ENCODE measurements at regions not wholly inside any gene's neighbourhood (a gene's known extent, or its start where the extent isn't known, plus 50 kb on each side); places are given as distances from the start of the nearest gene placed in this dataset.

DNA sequence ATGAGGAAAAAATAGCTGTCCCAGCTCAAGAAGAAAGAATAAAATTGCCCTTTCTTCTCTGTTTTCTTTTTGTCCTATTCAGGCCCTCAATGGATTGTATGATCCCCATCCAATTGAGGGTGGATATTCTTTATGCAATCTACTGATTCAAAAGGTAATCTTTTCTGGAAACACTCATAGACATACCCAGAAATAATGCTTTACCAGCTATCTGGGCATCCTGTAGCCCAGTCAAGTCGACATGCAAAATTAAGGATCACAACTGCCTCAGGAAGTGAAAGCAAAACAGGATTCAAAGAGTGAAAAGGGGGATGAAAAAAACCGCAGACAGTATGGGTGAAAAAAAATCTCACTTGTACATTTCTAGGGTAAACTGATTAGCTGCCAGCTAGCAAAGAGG is 410.1 kb downstream of the TBC1D32 start:
- no peak for DNase-seq

DNA sequence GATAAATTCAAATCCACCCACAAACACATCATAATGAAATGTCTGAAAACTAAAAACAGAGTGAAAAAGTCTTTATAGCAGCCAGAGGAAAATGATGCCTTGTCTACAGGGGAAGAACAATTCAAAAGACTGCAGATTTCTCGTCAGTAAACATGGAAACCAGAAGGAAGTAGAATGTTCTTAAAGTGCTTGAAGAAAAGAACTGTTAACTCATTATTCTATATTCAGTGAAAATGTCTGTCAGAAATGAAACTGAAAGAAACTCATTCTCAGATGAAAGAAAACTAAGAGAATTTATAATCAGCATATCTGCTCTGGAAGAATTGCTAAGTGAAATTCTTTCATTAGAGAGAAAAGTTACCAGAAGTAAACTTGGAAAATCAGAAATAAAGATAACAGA is 416.1 kb downstream of the TBC1D32 start:
- DNase-seq: no peak

DNA sequence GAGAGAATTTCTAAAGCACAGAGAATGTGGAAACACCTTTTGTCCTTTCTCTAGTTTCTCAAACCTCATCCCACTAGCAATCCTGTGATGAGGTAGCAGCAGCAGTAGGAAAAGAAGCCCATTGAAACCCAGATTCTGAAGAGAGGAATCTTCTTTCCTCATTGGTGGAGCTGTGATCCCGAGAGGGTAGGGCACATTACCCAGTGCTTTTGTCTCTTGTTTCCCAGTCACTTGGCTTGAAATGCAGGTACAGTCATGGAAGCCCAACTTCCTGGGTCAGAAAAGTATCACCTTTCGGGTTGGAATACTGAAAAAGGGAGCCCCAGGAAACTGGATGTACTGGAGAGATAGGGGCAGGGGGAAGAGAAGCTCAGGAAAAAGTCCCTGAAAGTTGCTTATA is 417.4 kb downstream of the TBC1D32 start:
- no peak for DNase-seq

DNA sequence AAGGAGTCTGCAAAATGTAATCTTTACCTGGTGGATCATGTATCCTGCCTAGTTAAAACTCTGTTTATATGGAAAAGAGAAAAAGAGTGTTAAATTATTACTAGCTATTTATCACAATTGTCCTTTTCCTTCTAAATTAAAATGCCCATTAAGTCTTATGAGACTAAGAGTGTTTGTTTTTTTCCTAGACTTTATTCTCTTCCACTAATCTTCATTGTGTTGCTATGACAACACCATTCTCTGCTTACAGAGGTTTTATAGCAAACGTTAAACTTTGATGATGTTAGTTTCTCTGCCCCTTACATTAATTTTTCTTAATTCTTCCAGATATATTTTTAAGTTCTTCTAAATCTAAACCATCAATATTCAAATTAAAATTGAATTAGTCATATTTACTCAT is 420.8 kb downstream of the TBC1D32 start:
- DNase-seq: no peak

DNA sequence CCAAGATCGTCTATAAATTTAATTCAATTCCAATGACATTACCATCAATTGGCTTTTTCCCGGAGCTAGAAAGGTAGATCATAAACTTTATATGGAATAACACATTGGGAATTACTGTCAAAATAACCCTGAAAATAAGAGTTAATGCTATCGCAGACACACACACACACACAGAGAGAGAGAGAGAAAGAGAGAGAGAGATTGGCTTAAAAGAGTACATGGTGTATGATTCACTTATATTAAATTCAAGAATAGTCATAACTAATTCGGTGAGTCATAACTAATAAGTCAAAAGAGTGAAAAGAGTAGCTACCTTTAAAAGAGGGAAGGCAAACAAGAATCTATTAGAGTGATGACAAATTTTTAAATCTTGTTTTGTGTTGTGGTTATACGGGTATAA is 425.5 kb downstream of the TBC1D32 start:
- DNase-seq: no peak

DNA sequence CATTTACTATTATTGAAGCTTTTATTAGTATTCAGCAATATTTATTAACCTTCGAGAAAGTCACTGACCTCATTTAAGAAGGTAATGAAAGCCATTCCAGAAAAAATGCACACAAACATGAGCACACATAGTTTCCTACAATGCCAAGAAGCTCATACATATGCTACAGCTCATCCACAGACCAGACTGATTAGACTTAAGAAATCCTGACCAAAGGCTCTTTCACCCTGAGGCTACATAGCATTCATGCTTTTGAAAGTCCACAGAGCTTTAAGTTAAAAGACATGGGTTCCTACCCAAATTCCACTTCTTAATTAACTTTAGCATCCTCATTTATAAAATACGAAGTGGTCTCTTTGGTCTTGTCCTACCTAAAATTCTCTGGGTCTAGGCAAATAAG is 430.4 kb downstream of the TBC1D32 start:
- no peak for DNase-seq

DNA sequence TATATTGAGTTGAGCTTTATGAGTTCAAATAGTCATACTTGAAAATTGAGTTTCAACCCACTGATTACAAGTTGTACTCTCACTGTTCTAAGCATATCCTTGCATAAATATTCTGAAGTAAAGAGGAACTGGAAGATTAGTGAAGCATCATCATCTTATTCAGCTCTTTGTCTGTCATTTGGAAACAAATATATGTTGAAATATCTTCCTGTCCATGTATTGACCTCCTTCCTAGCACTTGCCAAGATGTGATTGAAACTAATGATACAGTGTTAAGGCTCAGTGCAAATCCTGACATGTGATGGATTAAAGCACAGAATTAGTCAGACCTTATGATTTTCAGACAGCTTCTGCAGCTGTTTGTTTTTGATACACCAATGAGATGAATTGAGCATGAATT is 434.3 kb downstream of the TBC1D32 start:
- no peak for DNase-seq

DNA sequence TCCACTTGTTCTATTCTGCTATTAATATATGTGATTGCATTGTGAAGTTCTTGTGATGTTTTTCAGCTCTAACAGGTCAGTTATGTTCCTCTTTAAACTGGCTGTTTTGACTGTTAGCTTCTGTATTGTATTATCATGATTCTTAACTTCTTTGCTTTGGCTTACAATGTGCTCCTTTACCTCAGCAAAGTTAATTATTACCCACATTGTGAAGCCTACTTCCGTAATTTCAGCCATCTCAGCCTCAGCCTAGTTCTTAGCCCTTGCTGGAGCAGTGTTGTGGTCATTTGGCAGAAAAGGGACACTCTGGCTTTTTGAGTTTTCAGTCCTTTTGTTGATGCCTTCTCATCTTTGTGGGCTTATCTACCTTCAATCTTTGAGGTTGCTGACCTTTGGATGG is 440.2 kb downstream of the TBC1D32 start:
- DNase-seq: no peak

DNA sequence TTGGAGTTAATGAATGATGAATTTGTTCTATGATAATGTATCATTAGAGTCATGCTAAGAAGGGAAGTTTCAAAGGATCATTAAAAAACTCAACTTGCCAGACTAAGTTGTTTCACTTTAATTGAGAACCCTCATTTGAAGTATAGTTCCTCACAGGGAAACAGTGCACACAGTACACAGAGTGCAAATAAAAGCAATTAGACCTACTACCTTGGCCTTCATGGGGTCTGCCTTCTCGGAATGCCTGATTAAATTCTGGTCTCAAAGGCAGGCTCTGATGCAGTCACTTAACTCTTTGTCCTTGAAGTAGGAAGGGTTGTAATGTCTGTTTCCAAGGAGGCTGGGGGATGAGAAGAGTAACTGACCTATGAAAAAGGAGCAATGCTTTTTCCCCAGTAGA is 457.3 kb downstream of the TBC1D32 start:
- DNase-seq: no peak

DNA sequence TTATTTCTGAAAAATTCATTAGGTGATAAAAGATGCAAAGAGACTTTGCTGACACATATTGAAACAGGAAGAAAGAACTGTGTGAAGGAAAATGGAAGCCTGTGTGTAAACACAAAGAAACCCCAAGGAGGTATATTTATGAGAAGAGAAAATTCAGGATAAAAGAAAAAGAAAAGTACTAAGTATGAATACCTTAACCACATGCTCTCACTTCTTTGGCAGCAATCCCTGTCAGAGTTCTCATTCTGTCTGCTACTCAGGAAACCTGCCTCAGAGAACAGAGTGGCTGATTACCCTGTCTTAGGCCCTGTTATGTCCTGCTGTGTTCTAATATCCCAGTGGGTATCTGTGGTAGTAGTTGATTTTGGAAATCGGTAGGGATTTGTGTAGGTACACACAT is 457.9 kb downstream of the TBC1D32 start:
- DNase-seq: no peak

DNA sequence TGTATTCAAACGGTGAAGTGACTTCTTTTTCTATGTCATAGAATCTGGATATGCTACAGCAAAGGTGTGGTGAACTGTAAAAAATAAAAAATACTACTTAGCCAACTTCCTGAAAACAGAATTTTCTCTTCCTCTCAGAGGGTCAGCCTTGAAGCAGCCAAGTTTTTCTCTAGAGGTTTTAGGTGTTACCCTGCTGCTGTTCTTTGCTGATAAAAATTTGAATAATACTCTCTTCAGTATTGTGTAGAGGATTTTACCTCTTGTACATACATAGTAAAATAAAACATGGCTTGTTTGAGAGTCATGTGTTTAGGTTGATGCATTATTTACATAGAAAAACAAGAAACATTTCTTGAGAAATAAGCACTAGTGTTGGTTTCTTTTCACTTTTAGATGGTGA is 458.4 kb downstream of the TBC1D32 start:
- DNase-seq: no peak

DNA sequence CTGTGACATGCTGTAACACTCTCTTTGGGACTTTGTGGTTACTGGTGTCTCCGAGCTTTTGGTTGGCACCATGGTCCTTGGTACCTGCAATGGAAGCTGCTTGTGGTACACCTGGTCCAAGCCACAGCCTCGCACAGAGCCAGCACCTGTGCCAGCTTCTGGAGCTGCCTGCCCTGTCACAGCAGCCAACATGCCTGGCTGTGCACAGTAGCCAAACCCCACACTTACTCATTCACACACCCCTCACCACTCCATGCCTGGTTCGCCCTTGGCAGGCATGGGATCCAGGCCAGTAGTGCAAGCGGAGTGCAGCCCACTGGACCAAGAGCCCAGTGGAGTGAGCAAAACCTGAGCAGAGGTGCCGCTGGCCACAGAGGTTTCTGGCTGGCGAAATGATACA is 459.9 kb downstream of the TBC1D32 start:
- no peak for DNase-seq

DNA sequence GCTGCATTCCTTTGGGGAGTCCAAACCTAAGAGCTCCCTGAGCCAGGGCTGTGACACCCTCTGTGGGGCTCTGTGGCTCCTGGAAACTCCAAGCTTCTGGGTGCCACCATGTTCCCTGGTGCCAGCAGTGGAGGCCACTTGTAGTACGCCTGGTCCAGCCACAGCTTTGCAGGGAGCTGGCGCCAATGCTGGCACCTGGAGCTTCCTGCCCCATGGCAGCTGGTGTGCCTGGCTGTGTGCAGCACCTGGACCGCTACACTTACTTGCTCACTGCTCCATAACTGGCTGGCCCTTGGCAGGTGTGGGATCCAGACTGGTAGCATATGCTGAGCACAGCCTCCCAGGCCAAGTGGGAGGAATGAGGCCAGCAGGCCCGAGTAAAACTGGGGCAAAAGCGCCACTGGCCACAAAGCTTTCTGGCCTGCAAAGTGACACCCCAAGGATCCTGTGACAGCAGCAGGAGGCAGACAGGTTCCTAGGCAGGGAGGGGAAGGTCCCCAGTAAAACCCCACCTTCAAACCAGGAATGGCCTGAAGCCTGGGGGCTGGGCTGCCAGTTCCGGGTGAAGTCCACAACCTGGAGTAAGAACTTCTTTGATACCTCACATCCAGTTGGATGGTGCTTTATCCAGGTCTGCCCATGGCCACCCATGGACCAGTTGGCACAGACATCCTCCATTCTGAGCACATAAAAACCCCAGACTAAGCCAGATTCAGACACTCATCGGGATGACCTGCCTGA is 461.0 kb downstream of the TBC1D32 start:
- no peak for DNase-seq

DNA sequence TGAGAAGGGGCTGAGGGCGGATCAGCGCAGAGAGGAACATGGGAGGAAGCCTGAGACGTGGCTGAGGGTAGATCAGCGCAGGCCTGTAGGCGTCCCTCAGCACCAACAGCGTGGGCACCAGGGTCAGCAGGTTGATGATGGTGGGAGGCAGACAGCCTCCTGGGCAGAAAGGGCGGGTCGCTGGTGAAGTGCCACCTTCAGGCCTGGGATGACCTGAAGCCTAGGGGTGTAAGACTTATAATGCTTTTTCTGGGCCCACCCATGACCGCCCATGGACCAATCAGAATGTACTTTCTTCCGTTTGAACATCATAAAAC is 462.1 kb downstream of the TBC1D32 start:
- DNase-seq: no peak

DNA sequence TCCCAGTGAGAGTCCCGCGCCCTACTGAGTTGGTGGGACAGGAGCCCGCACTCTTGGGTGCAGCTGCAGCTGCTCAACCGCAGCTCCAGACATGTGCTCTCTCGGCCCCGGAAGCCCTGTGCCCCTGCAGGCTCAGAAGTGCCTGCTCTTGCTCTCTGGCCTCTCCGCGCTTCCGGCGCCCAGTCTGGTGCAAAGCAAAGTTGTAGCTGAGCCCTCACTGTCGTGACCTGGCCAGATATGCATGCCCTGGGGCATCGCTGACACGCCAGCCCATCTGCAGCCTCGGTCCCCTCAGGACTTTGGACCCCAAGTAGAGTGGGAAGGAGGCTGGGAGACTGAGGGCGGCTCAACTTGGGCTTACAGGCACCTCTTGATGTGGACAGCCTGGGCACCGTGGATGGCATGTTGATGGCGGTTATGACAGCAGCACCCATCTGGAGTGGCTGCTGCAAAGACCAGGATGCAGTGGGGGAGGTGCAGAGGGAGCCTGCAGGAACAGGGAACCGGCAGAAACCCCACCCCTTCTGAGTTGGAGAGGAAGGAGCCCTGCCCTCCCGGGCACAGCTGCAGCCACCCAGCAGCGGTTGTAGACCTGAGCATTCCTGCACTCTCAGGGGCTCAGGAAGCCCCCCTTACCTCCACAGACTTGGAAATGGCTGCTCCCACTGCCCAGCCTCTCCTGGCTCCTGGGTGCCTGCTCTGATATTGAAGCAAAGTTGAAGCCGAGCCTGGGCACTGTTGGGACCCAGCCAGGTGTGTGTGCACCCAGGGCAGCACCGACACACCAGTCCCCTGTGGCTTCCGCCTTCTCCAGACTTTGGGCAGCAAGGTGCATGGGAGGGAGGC is 462.6 kb downstream of the TBC1D32 start:
- DNase-seq: no peak

DNA sequence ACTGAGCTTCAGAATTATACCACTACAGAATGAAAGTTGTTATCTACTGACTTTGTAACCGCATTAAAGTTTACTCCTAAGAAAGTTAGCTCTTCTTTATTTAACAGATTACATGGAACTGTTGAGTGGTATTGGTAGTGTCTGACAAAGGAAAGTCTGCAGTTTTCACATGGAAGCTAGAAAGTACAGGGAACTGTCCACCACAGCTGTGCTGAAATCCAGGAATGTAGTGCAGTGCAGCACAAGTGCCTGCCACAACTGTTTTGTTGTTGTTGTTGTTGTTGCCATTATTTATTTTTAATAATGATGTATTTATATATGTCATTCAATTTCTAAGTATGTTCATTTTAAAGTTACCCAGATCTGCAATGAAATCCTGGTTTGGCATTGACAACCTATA is 464.9 kb downstream of the TBC1D32 start:
- no peak for DNase-seq

DNA sequence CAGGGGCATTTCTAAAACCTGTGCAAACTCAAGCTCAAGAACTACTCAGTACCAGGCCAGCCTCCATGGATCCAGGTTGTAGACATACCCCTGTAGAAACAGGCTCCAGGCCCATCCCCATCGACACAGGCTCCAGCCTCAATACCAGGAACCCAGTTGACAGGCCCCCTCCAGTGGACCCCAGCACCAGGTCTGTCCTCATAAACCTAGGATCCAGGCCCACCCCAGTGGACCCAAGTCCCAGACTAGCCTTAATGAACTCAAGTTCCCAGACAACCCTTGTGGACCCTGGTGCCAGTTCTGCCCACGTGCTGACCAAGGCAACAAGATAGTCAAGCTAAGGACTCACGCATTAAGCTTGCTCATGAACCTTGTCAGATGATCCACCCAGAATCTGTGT is 476.9 kb downstream of the TBC1D32 start:
- DNase-seq: no peak

DNA sequence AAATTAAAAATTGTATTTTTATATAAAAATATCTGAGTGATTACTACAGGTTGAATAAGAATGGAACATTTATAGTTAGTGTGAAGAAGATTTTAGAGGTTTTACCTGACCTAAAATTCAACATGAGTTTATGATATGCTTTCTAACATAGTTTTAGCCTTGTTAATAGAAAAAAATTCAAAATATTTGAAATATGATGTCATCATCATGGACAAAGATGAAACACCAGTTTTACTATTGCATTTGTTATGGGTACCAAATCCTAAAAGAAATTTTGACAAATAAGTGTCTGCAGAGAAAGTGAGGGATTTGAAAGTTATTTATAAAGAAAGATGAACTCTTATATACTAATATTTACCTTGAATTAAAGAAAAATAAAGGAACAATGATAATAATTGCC is 479.7 kb downstream of the TBC1D32 start:
- no peak for DNase-seq

DNA sequence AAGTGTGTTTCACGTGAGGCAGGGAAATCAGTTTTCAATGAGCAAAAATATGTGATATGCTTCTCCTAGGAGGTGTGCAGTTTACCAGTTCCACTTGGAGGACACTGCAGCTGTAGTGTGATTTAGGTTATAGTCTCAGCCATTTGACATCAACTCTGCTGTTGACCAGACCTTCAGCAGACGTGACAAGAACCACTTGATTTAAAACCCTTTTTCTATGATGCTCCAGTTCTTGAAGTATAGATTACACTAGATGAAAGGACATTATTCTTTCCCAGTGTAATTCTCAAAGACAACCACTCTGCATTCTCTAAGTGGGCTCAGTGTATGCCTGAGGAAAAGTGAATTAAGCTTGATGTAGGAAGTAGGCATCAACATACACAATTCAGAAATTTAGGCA is 480.8 kb downstream of the TBC1D32 start:
- no peak for DNase-seq

DNA sequence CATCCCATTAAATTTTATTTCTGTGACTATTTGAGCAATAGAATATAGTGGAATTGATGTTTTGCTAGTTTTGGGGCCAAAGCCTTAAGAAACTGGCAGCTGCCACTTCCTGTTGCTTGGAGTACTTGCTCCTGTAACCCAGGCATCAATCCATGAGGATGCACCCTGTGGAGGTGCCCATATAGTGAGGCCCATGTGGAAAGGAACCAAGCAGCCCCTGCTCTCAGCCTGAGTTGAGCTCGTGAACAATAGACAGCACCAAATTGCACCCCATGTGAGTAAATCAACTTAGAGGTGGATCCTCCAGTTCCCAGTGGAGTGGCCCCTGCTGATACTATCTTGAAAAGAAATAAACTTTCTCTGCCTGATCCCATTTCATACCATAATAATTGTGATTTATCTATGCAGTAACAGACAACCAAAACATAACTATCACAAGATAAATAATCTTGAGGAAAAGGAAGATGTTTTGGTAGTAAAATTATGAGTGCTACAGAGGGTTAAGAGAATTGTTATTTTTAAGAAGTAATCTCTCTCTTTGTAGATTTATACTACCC is 481.9 kb downstream of the TBC1D32 start:
- no peak for DNase-seq

DNA sequence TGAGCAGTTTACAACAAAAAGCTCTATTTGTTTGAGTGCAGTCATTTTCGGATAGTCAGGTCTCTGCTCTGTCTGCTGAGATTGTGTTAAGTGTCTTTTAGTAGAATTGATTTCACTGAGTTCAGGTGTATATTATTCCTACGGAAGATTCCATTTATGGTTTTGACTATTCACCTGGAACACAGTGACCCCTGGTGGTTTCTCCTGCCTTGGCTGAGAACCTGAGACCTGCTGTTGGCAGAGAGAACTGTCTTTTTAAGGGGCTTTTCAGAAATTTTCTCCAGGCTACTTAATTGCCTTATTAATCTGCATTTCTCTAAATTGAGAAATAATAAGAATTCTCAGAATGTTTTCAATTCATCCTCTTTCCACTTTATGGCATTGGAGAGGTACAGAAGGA is 508.0 kb downstream of the TBC1D32 start:
- no peak for DNase-seq

DNA sequence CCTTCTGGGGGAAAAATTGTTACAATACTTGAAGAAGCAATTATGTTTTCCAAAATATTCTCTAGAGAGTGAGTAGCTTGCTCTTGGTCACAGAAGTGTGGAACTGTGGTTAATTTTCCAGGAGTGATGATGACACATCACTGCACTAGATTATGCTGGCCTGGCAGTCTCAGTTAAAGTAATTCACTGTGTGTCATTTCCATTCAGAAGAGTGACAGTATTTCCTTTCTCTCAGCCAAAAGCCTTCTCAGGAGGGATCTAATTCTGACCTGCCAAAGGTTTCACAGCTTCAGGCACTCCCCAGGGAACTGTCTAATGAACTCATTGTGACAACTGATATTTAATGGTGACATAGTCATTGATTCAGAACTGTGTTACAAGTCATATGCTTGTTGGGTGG is 517.5 kb downstream of the TBC1D32 start:
- no peak for DNase-seq

DNA sequence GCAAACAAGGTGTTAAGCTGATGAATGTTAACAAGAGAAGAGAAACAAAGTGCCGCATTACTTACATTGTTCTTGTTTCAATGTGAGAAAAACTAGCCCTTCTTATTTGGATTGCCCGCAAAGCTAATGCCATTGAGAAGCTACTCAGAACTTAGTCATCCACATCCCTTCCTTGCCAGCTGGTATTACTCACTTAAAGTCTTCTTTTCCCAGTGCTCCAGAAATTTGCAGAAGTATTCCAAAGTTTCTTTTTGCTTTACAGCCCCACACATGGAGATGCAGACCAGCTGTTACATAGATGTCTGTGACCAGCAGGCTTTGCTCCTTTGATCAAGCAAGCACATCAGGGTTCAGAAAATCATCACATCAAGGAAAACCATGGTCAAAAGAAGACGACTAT is 529.0 kb downstream of the TBC1D32 start:
- no peak for DNase-seq

DNA sequence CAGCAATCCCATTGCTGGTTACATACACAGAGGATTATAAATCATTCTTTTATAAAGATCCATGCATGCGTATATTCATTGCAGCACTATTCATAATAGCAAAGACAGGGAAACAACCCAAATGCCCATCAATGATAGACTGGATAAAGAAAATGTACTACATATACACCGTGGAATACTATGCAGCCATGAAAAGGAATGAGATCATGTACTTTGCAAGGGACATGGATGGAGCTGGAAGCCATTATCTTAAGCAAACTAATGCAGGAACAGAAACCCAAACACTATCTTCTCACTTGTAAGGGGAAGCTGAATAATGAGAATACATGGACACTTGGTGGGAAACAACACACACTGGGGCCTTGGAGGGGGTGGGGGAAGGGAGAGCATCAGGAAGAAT is 529.7 kb downstream of the TBC1D32 start:
- no peak for DNase-seq

DNA sequence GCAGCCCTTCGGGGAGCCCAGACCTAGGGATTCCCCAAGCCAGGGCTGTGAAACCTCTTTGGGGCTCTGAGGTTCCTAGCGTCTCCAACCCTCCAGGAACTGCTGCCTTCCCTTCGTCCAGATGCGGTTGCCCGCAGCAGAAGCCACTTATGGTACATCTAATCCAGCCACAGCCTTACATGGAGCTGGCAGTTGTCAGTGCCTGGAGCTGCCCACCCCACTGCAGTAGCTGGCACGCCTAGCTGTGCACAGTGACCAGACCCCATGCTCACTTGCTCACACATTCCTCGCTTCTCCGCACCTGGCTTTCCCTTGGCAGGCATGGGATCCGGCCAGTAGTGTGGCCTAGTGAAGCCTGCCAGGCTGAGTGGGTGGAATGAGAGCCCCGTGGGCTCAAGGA is 547.6 kb downstream of the TBC1D32 start:
- DNase-seq: no peak
